HG03342 (cell line): ENCODE measurements at regions not wholly inside any gene's neighbourhood (a gene's known extent, or its start where the extent isn't known, plus 50 kb on each side); places are given as distances from the start of the nearest gene placed in this dataset.
"Not testable (repeated sequence)": the region's sequence is repeated elsewhere in the genome, so short reads cannot be mapped to it uniquely, and the experiment has no call there.

Experiments
- ATAC-seq: cut with Tn5 transposase; IDR thresholded peaks from one replicate; pipeline ENCODE4 v1.9.1; 2021; ENCODE audit warnings: mild to moderate bottlenecking, moderate library complexity; ENCODE audit not compliant: unreplicated experiment

DNA sequence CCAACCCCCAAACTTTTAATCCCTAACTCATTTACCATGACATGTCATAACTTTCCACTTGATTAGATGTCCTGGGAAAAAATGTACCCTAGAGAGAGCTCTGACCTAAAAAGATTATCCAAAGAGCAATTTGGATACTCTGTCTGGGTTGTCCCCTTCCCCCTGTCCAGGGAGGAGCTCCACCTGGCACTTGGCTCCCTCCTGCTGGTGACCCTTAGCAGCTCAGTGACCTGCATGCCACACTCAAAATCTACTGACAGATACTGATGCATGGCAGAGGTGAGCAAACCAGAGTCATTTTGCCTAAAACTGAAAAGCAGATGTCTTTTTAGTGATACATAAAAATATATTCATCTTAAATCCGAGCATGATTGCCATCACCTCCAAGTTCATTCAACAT lies 442.3 kb upstream of the CHRM3 start:
- no peak for ATAC-seq

DNA sequence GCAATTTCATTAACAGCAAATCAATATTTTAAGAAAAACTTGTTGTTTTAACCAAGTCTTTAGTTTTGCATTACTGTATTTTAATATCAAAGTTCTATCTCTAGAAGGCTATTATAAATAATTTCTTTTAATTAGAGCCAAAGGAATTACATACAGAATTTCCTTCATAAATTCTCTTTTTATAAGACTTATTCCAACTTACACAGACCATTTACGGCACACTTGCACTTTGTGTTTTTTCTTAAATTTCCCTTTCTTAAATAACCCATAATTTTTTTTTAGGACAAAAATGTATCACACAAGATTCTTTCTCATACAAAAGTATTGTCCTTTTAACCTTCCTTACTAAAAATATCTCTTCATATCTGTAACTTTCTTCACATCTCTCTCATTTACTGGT lies 458.5 kb upstream of the CHRM3 start:
- no peak for ATAC-seq

DNA sequence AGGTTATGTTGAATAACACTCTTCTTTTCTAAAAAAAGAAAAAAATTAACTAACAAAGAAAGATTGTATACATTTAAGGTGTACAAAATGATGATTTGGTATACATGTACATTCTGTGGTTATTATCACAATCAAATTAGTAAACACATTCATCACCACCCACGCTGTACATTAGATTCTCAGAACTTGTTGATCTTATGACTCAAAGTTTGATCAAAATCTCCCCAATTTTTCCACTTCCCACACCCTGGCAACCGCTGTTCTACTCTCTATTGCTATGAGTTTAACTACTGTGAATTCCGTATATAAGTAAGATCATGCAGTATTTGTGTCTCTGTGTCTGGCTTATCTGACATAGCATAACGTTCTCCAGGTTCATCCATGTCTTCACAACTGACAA lies 469.5 kb upstream of the CHRM3 start:
- no peak for ATAC-seq

DNA sequence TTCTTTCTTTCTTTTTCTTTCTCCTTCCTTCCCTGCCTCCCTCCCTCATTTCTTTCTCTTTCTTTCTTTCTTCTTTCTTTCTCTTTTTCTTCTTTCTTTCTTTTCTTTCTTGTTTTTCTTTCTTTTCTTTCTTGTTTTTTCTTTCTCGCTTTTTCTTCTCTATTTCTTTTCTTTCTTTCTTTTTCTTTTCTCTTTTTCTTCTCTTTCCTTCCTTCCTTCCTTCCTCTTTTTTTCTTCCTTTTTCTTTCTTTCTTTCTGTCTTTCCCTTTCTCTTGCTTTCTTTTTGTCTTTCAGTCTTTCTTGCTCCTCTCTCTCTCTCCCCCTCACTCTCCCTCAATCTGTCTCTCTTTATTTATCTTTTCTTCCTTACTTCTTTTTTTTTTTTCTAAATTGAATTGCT lies 472.0 kb upstream of the CHRM3 start:
- no peak for ATAC-seq

DNA sequence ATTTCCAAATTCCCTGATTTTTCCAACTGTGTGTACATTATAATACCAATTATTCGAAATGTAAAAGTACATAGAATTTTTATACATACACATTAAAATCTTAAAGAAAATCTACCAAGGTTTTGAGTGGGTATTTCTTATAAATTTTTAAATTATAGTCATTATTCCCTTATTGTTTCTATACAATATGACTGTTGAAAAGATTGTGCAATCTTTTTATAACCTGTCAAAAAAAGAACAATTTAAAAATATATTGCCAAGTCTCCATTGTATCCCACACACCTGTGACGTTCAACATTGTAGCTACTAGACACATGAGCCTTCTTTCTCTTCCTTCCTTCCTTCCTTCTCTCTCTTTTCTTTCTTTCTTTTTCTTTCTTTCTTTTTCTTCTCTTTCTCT lies 473.2 kb upstream of the CHRM3 start:
- ATAC-seq, result no peak

DNA sequence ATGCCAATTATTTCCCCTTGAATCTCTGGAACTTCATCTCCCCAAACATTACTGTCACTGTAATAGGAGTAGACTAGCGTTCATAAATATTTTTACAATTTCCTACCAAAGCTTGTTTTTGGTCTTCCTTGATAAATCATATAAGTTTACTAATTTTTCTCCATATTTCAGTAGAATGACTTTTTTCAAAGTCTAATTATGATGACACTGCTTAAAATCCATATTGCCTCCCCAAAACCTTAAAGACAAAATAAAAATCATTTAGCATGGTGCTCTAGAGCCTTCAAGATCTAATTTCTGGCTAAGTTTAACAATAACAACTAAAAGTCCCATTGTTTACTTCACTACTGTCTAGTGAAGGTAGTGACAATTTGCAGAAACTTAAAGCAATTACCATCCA lies 474.2 kb upstream of the CHRM3 start:
- no peak for ATAC-seq

DNA sequence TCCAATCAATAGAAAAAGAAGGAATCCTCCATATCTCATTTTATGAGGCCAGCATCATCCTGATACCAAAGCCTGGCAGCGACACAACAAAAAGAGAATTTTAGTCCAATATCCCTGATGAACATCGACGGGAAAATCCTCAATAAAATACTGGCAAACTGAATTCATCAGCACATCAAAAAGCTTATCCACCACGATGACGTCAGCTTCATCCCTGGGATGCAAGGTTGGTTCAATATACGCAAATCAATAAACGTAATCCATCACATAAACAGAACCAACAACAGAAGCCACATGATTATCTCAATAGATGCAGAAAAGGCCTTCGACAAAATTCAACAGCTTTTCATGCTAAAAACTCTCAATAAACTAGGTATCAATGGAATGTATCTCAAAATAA lies 483.6 kb upstream of the CHRM3 start:
- not testable (repeated sequence) for ATAC-seq

DNA sequence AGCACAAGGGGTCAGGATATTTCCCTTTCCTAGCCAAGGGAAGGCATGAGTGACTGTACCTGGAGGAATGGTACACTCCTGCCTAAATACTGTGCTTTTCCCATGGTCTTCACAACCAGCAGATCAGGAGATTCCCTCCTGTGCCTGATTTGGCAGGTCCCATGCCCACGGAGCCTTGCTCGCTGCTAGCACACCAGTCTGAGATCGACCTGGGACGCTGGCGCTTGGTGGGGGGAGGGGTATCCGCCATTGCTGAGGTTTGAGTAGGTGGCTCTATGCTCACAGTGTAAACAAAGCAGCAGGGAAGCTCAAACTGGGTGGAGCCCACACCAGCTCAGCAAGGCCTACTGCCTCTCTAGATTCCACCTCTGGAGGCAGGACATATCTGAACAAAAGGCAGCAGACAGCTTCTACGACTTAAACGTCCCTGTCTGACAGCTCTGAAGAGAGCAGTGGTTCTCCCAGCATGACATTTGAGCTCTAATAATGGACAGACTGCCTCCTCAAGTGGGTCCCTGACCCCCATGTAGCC lies 486.0 kb upstream of the CHRM3 start:
- ATAC-seq, result no peak

DNA sequence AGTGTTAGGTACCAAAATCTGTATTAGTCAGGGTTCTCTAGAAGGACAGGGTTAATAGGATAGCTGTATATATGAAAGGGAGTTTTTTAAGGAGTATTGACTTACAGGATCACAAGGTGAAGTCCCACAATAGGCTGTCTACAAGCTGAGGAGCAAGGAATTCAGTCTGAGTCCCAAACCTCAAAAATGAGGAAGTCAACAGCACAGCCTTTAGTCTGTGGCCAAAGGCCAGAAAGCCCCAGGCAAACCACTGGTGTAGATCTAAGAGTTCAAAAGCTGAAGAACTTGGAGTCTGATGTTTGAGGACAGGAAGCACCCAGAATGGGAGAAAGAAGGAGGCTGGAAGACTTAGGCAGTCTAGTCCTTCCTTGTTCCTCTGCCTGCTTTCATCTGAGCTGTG lies 487.5 kb upstream of the CHRM3 start:
- no peak for ATAC-seq

DNA sequence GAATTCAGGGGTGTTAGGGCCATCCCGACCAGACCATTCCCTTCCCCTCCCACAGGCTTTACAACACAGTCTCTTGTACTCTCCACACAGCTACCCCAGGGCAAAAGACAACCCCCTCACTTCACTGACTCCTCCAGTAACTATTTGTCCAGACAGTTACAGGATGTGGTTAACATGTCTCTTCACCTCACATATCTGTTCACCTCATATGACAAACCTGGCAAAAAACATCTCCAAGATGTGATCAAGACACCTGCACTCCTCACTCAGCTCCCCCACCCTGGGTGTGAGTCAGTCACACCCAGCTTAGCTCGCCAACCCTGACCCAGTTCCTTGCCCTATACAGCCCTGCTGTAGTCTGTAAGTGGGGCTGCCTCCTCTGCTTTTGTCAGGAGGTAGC lies 490.5 kb upstream of the CHRM3 start:
- no peak for ATAC-seq

DNA sequence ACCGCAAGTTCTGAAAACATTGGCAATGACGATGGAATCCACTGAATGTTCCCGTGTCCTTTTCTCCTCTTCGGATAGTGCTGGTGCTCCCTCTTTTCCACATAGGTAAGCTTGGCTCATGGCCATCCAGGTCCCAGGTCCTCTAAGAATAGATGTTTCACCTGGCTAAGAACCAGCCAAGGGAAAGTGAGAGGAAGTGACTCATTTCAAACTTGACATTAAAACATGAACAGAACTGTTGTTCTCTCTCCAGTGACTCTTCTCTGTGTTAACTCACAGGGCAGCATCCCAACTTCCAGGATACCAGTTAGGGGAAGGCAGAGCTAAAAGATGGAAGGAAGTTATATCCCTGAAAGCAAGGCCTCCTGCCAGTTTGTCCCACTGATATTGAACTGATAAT lies 493.8 kb upstream of the CHRM3 start:
- ATAC-seq, result no peak

DNA sequence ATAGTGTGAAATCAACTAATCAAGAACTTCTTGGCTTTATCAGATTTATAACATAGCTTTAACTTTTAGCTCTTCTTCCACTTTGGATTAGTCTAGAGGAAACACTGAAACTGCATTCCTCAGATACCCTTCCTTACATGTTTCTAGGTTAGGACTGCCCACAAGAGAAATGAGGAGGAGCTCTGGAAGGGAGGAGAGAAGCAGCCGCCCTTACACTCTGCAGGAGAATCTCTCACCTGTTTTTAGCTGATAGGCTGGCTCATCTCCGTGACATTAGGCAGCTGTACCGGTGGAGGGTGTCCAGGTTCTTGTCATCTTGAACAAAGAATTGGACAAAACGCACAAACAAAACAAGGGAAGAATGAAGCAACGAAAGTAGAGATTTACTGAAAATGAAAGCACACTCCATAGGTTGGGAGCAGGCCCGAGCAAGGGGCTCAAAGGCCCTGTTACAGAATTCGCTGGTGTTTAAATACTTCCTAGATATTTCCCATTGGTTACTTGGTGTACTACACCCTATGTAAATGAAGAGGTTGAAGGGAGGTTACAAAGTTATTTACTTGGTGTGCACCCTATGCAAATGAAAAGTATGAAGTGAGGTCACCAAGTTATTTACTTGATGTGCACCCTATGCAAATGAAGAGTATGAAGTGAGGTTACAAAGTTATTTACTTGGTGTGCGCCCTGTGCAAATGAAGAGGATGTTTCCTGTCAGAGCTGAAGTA lies 524.9 kb upstream of the CHRM3 start:
- ATAC-seq, result no peak

DNA sequence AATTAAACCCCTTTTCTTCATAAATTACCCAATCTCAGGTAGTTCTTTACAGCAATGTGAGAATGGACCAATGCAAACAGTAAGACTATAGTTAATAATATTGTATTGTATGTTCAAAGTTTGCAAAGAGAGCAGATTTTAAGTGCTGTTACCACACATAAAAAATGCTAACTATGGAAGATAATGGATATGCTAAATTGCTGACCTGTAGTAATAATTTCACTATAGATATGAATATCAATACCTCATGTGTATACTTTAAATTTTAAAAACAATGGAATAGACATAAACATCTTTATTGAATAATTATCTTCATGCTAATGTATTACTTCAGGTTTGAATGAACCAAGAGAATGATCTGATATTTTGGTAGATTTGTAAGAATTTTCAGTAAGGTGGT lies 552.4 kb upstream of the CHRM3 start:
- ATAC-seq, result no peak

DNA sequence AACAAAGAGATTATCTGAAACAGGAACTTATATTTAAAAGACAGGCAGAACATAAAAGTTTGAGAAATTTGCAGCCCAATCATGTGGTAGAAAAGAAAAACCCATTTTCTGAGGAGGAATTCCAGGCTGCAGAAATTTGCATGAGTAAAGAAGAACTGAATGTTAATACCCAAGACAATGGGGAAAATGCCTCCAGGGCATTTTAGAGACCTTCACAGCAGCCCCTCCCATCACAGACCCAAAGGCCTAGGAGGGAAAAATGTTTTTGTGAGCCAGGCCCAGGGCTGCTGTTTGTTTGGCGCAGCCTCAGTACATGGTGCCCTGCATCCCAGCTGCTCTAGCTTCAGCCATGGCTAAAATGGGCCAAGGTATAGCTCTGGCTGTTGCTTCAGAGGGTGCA lies 554.3 kb upstream of the CHRM3 start:
- ATAC-seq, result no peak

DNA sequence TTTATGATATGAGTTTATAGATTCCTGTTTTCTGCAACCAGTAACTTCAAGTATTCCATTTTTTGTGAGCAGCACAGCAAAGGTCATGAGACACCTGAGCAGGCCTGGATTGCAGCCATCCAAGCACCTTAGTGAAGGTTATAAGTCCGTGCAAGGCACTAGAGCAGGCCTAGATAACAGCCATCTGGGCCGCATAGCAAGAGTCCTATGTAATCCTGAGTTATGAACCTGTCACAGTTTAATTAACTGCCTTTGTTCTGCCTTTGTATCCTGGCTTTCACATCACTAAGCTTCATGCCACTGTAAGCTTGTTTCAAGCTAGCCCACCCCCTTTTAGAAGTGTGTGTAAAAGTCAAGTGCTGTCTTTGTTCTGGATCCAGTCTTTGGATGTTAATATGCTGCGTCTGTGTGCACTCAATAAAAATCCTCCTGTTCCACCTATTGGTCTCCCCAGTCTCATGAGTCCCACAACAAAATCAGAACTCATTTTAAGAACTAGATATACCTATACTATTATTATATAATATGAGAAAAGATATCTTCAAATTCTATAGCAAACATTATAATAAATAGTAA lies 556.2 kb upstream of the CHRM3 start:
- no peak for ATAC-seq

DNA sequence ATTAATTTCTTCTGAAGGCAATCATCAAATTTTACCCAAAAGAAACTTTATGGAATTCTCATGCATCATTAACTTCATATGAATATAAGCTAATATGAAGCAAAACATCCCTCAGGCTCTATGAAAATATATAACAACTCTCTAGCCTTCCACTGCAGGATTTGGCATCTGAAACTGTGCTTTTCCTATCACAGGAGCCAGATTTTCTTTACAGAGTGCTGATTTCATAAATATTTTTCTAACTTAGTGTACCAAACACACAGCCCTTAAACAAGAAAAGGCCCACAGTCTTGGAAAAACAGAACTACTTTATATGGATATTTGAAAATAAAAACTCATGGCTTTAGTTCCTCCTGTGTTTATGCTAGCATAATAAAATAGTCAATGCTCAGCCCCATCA lies 559.5 kb upstream of the CHRM3 start:
- ATAC-seq, result no peak

DNA sequence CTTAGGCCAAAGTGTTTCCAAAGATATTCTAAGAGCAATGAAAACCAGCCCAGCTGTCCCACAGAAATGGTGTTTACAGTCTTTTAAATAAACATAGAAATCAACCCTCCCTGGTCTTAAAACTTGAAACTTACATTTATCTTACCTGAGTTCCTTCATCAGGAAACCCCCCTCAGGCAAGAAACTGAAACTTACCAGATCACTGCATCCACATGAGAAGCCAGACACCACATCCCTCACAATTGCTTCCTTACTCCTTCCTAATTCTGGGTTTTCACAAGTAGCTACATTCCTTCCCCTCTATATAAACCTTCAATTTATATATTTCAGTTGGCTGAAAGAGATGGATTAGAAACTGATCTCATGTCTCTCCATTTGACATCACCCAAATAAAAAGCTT lies 563.0 kb upstream of the CHRM3 start:
- ATAC-seq, result no peak

DNA sequence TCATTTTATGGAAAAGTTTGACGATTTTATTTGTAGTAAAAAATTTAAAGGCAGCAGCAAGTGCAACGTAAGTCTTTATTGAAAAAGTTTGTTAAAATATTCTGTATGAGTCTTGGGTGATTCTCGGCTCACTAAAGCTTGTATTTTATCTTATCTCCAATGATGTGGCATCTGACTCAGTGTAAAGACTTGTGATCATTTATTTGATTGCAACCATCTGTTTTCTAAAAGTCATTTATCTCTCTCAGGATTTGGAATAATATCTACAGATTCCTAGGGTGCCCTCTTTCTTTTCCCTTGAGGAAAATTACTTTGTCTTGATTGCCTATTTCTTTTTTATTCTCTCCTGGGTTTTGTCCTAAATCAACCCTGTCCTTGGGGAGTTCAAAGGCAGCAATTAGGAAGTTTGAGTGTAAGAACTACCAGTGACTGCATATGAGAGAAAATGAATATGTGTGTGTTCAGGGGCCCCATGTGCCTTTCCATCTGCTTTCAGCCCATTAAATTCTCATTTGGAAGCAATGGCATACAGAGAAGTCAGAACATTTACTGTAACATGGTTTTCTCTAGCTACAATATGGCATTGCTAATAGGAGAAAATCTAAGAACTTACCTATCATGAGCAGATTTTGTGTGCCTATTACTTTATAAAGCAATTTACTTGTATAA lies 575.0 kb upstream of the CHRM3 start:
- no peak for ATAC-seq

DNA sequence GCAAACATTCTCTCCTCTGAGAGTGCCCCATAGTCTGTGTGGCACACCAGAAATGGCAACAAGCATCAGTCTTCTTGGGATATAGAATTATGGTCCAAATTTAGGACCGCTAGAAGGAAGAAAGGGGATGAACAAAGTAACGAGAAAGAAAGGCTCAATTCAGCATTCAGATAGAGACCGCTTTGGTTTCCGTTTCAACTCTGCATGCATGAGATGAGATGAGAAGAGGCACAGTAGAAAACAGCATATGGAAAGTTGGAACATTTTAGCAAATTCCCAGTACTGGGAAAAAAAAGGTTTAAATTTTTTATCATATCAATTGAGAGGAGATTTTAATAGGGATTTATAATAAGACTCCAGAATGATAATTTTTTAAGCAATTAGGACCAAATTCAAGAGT lies 595.5 kb upstream of the CHRM3 start:
- ATAC-seq, result no peak

DNA sequence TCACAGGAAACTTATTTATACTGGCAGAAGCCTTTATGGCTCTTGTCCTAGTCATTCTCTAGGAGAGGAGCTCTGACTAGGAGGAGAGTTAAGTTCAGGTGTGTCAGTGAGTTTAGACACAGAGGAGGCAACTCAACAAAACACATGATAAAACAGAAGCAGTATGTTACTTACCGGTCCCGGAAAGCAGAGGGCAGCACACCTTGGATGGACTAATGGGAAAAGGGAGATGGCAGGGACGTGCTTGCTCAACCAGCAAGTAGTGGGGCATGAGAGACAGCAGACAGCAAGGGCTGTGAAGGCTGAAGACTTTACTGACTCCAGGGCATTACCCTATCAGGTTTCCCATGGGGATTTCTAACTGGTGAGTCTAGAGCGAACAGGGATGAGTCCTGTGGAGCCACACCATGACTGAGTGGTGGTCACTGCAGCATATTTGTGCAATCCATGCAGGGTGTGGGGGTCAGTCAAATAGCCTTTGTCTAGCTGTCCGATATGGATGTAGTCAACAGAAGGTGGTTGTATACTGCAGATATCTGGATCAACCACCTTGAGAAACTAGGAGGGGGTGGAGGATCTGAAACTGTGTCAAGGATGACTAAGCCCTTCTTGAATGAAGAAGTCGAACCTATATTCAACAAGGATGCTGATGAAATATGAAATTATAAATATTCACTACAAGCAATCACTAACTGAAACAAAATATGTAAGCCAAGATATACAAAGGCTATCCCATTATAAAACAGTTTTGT lies 596.3 kb upstream of the CHRM3 start:
- no peak for ATAC-seq

DNA sequence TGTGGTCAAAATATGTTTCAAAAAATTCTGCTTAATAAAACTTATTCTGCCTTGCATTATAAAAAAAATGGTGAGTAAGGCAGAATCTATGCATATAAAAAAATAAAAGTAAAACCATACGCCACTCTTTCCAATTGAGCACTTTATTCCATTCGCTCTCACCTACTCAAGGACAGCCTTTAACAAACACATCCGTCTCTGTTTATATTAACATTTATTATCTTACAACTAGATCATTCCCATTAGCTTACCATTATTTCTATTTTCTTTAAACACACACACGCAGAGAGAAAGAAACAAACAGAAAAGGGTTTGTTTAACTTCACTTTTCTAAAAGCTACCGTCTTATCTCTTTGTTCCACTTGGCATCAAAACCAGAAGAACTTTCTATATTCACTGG lies 598.9 kb upstream of the CHRM3 start:
- no peak for ATAC-seq

DNA sequence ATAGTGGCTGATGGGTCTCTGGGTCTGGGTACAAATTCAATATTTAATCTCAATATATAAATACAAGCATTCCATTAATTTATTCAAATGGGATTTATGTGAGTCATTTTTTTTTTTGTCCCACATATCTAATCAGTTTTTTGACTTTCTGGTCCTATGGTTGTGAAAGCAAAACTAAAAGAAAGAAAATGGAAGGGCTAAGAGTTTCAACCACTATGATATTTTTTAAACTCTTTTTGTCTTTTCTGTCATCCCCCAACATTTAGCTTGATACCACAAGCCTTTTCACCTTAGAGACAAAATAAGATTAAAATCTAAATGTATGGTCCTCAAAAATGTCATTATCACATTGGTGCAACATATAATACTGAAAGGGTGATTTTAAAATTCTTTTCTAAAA lies 602.7 kb upstream of the CHRM3 start:
- ATAC-seq, result no peak
